HEK293 (cell line): ENCODE measurements at regions not wholly inside any gene's neighbourhood (a gene's known extent, or its start where the extent isn't known, plus 50 kb on each side); places are given as distances from the start of the nearest gene placed in this dataset.

Experiments used
- CTCF ChIA-PET: fragments of 350-600 bp; formaldehyde crosslinking; extraction: SDS; loops from one replicate; lab custom pipeline; 2021; ENCODE audit warnings: antibody characterized with exemption; lab: Yijun Ruan, JAX
- POLR2A ChIA-PET: fragments of 300-600 bp; formaldehyde crosslinking; extraction: SDS; loops from one replicate; lab custom pipeline; 2020; ENCODE audit warnings: antibody characterized with exemption, inconsistent platforms; lab: Yijun Ruan, JAX
- H3K27ac ChIP-seq: fragments of 200-500 bp; sonication (Bioruptor generic); 2 replicates; pipeline ENCODE4 v1.5.1; 2014; ENCODE audit warnings: low read depth, low read length, control low read depth, inconsistent platforms; ENCODE audit errors: extremely low read depth
- H3K36me3 ChIP-seq, 2 experiments: fragments of 200-500 bp in 1 of 2; sonication (Bioruptor generic) in 1 of 2; 1 replicate in 1 of 2; 2 replicates in 1 of 2; pipeline ENCODE4 v1.5.1; 2014 to 2017; ENCODE audit warnings: inconsistent platforms in 2 of 2, low read length in 2 of 2; ENCODE audit not compliant: control insufficient read depth in 2 of 2, insufficient read depth in 1 of 2
- H3K4me1 ChIP-seq: fragments of 200-500 bp; sonication (Bioruptor generic); 2 replicates; pipeline ENCODE4 v1.5.1; 2014; ENCODE audit warnings: mild to moderate bottlenecking, low read length, inconsistent platforms; ENCODE audit not compliant: control insufficient read depth, insufficient read depth
- H3K4me3 ChIP-seq: 2 replicates; pipeline ENCODE4 v1.5.1; 2011; ENCODE audit warnings: low read depth, mild to moderate bottlenecking, control low read depth, low read length, moderate library complexity
- H3K9me3 ChIP-seq: fragments of 200-500 bp; sonication (Bioruptor generic); 2 replicates; pipeline ENCODE4 v1.5.1; 2014; ENCODE audit warnings: low read depth, low read length, inconsistent platforms; ENCODE audit not compliant: control insufficient read depth, insufficient read depth
- HOXC10 ChIP-seq: sonication (generic); formaldehyde crosslinking; IDR thresholded peaks from 2 replicates; pipeline ENCODE4 v1.8.1; 2023; ENCODE audit warnings: mild to moderate bottlenecking, missing genetic modification reagents
- HOXD13 ChIP-seq: sonication (generic); formaldehyde crosslinking; IDR thresholded peaks from 2 replicates; pipeline ENCODE4 v1.8.0; 2022; ENCODE audit warnings: missing genetic modification reagents, borderline replicate concordance
- KLF10 ChIP-seq: fragments of 450-650 bp; IDR thresholded peaks from 2 replicates; pipeline ENCODE4 v1.5.1; 2018; ENCODE audit warnings: missing biosample characterization, mild to moderate bottlenecking, missing genetic modification characterization
- KLF7 ChIP-seq: fragments of 450-650 bp; formaldehyde crosslinking; IDR thresholded peaks from 2 replicates; pipeline ENCODE4 v1.5.1; 2016; ENCODE audit warnings: missing biosample characterization, missing genetic modification characterization, borderline replicate concordance
- OSR2 ChIP-seq: fragments of 450-650 bp; formaldehyde crosslinking; IDR thresholded peaks from 2 replicates; pipeline ENCODE4 v1.5.1; 2016; ENCODE audit warnings: missing biosample characterization, missing genetic modification characterization
- ZBTB48 ChIP-seq: fragments of 450-650 bp; formaldehyde crosslinking; IDR thresholded peaks from 2 replicates; pipeline ENCODE4 v1.5.1; 2016; ENCODE audit warnings: missing biosample characterization, missing genetic modification characterization
- ZFP3 ChIP-seq: fragments of 450-650 bp; formaldehyde crosslinking; IDR thresholded peaks from 2 replicates; pipeline ENCODE4 v1.5.1; 2016; ENCODE audit warnings: low read depth, missing biosample characterization, missing genetic modification characterization
- ZNF112 ChIP-seq: fragments of 450-650 bp; formaldehyde crosslinking; IDR thresholded peaks from 2 replicates; pipeline ENCODE4 v1.5.0; 2017; ENCODE audit warnings: missing biosample characterization, missing genetic modification characterization
- ZNF292 ChIP-seq: fragments of 450-650 bp; formaldehyde crosslinking; IDR thresholded peaks from 2 replicates; pipeline ENCODE4 v1.5.1; 2016; ENCODE audit warnings: low read depth, missing biosample characterization, missing genetic modification characterization, borderline replicate concordance
- ZNF404 ChIP-seq: fragments of 450-650 bp; formaldehyde crosslinking; IDR thresholded peaks from 2 replicates; pipeline ENCODE4 v1.5.1; 2017; ENCODE audit warnings: missing biosample characterization, missing genetic modification characterization
- ZNF433 ChIP-seq: fragments of 450-650 bp; formaldehyde crosslinking; IDR thresholded peaks from 2 replicates; pipeline ENCODE4 v1.5.1; 2016; ENCODE audit warnings: missing biosample characterization, missing genetic modification characterization, low read depth
- ZNF510 ChIP-seq: fragments of 450-650 bp; formaldehyde crosslinking; IDR thresholded peaks from 2 replicates; pipeline ENCODE4 v1.5.1; 2018; ENCODE audit warnings: mild to moderate bottlenecking, missing genetic modification characterization, missing biosample characterization; ENCODE audit not compliant: insufficient replicate concordance
- ZNF521 ChIP-seq: fragments of 450-650 bp; formaldehyde crosslinking; IDR thresholded peaks from 2 replicates; pipeline ENCODE4 v1.5.1; 2017; ENCODE audit warnings: missing biosample characterization, mild to moderate bottlenecking, missing genetic modification characterization
- ZNF529 ChIP-seq: fragments of 450-650 bp; formaldehyde crosslinking; IDR thresholded peaks from 2 replicates; pipeline ENCODE4 v1.5.1; 2017; ENCODE audit warnings: missing genetic modification characterization, missing biosample characterization; ENCODE audit not compliant: insufficient replicate concordance
- ZNF560 ChIP-seq: fragments of 450-650 bp; formaldehyde crosslinking; IDR thresholded peaks from 2 replicates; pipeline ENCODE4 v1.5.1; 2017; ENCODE audit warnings: missing biosample characterization, missing genetic modification characterization, borderline replicate concordance
- ZNF623 ChIP-seq: fragments of 450-650 bp; formaldehyde crosslinking; IDR thresholded peaks from 2 replicates; pipeline ENCODE4 v1.5.1; 2016; ENCODE audit warnings: missing biosample characterization, missing genetic modification characterization
- ZNF660 ChIP-seq: fragments of 450-650 bp; IDR thresholded peaks from 2 replicates; pipeline ENCODE4 v1.5.1; 2018; ENCODE audit warnings: missing biosample characterization, mild to moderate bottlenecking, missing genetic modification characterization
- ZNF677 ChIP-seq: fragments of 450-650 bp; IDR thresholded peaks from 2 replicates; pipeline ENCODE4 v1.5.0; 2018; ENCODE audit warnings: missing biosample characterization, mild to moderate bottlenecking, missing genetic modification characterization, moderate library complexity
- ZNF701 ChIP-seq: fragments of 450-650 bp; formaldehyde crosslinking; IDR thresholded peaks from 2 replicates; pipeline ENCODE4 v1.5.1; 2016; ENCODE audit warnings: missing biosample characterization, missing genetic modification characterization
- TF ChIP-seq, protein P1 (sequence below): fragments of 450-650 bp; formaldehyde crosslinking; IDR thresholded peaks from 2 replicates; pipeline ENCODE4 v1.5.1; 2017; ENCODE audit warnings: missing biosample characterization, missing genetic modification characterization
- TF ChIP-seq, protein P2 (sequence below): fragments of 450-650 bp; formaldehyde crosslinking; IDR thresholded peaks from 2 replicates; pipeline ENCODE4 v1.5.1; 2017; ENCODE audit warnings: missing biosample characterization, missing genetic modification characterization
- TF ChIP-seq, protein P3 (sequence below): fragments of 450-650 bp; formaldehyde crosslinking; IDR thresholded peaks from 2 replicates; pipeline ENCODE4 v1.5.1; 2016; ENCODE audit warnings: missing biosample characterization, missing genetic modification characterization
- TF ChIP-seq, protein P4 (sequence below): fragments of 450-650 bp; formaldehyde crosslinking; IDR thresholded peaks from 2 replicates; pipeline ENCODE4 v1.5.1; 2016; ENCODE audit warnings: missing biosample characterization, missing genetic modification characterization

DNA sequence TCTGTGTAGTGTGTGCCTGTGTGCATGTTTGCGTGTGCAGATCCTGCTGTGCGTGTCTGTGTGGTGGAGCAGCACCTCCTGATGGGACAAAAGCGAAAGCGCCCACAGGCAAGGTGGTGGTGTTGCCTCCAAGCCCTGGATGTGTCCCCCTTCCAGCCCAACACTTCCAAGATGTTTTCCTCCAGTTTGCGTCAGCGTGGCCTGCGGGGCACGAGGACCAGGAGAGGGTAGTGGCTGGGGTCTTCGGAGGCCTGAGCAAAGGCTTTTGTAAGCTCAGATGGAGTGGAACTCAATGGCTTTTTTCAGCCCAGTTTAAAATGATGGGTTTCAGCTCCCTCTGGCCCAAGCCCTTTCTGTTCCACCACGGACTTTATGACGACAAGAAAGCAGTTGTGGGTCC, 209.5 kb downstream of the IRX2 start:
- no peak for TF ChIP-seq ZNF404 (tag by site-specific recombination)
- no peak for TF ChIP-seq ZNF521 (tag by site-specific recombination)
- no peak for TF ChIP-seq OSR2
- TF ChIP-seq, protein P1, sequence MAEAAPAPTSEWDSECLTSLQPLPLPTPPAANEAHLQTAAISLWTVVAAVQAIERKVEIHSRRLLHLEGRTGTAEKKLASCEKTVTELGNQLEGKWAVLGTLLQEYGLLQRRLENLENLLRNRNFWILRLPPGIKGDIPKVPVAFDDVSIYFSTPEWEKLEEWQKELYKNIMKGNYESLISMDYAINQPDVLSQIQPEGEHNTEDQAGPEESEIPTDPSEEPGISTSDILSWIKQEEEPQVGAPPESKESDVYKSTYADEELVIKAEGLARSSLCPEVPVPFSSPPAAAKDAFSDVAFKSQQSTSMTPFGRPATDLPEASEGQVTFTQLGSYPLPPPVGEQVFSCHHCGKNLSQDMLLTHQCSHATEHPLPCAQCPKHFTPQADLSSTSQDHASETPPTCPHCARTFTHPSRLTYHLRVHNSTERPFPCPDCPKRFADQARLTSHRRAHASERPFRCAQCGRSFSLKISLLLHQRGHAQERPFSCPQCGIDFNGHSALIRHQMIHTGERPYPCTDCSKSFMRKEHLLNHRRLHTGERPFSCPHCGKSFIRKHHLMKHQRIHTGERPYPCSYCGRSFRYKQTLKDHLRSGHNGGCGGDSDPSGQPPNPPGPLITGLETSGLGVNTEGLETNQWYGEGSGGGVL (tag by site-specific recombination) = no peak
- TF ChIP-seq ZNF529 (tag by site-specific recombination) = no peak
- TF ChIP-seq ZBTB48 (tag by site-specific recombination) = no peak
- TF ChIP-seq ZNF660 (tag by site-specific recombination) = no peak
- TF ChIP-seq KLF7 (tag by site-specific recombination) = no peak
- no peak for TF ChIP-seq ZNF510 (tag by site-specific recombination)
- no peak for TF ChIP-seq HOXC10
- no peak for TF ChIP-seq KLF10 (tag by site-specific recombination)
- no peak for TF ChIP-seq ZNF433 (tag by site-specific recombination)
- TF ChIP-seq, protein P2, sequence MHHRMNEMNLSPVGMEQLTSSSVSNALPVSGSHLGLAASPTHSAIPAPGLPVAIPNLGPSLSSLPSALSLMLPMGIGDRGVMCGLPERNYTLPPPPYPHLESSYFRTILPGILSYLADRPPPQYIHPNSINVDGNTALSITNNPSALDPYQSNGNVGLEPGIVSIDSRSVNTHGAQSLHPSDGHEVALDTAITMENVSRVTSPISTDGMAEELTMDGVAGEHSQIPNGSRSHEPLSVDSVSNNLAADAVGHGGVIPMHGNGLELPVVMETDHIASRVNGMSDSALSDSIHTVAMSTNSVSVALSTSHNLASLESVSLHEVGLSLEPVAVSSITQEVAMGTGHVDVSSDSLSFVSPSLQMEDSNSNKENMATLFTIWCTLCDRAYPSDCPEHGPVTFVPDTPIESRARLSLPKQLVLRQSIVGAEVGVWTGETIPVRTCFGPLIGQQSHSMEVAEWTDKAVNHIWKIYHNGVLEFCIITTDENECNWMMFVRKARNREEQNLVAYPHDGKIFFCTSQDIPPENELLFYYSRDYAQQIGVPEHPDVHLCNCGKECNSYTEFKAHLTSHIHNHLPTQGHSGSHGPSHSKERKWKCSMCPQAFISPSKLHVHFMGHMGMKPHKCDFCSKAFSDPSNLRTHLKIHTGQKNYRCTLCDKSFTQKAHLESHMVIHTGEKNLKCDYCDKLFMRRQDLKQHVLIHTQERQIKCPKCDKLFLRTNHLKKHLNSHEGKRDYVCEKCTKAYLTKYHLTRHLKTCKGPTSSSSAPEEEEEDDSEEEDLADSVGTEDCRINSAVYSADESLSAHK (tag by site-specific recombination) = no peak
- no peaks in the 10 kb centered on the region for H3K4me1 ChIP-seq
- H3K27ac ChIP-seq = no peak overlapping the region
- CTCF ChIA-PET = no interaction called here
- H3K9me3 ChIP-seq = no peaks in the 10 kb centered on the region
- no peaks in the 10 kb centered on the region for H3K36me3 ChIP-seq
- POLR2A ChIA-PET = no interaction called here
- no peak overlapping the region for H3K4me3 ChIP-seq

DNA sequence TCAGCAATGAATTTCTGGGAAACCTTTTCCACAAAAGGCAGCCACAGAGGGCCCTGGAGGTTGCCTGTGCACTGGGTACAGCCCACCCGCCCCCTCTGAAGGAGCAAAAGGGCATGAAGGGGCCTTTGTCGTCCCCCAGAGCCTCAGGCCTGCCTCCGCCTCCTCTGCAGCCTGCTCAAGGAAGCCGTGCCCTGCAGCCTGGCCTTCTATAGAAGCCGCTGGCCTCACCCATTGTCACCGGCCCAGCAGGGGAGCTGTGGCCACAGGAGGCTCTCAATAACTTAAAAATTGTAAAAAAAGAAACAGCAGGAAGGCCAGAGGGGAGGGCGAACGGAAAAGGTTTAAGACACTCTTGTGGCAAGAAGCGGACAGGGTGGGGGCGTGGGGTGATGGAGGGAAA, 213.3 kb downstream of the IRX2 start:
- CTCF ChIA-PET = no interaction called here
- no peaks in the 10 kb centered on the region for H3K36me3 ChIP-seq
- POLR2A ChIA-PET = no interaction called here
- no peaks in the 10 kb centered on the region for H3K4me1 ChIP-seq
- H3K4me3 ChIP-seq = no peak overlapping the region
- no peaks in the 10 kb centered on the region for H3K9me3 ChIP-seq
- no peak overlapping the region for H3K27ac ChIP-seq
- TF ChIP-seq ZNF701 (tag by site-specific recombination) = no peak
- TF ChIP-seq, protein P3, sequence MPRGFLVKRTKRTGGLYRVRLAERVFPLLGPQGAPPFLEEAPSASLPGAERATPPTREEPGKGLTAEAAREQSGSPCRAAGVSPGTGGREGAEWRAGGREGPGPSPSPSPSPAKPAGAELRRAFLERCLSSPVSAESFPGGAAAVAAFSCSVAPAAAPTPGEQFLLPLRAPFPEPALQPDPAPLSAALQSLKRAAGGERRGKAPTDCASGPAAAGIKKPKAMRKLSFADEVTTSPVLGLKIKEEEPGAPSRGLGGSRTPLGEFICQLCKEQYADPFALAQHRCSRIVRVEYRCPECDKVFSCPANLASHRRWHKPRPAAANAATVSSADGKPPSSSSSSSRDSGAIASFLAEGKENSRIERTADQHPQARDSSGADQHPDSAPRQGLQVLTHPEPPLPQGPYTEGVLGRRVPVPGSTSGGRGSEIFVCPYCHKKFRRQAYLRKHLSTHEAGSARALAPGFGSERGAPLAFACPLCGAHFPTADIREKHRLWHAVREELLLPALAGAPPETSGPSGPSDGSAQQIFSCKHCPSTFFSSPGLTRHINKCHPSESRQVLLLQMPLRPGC = no peak
- TF ChIP-seq ZNF623 (tag by site-specific recombination) = no peak

DNA sequence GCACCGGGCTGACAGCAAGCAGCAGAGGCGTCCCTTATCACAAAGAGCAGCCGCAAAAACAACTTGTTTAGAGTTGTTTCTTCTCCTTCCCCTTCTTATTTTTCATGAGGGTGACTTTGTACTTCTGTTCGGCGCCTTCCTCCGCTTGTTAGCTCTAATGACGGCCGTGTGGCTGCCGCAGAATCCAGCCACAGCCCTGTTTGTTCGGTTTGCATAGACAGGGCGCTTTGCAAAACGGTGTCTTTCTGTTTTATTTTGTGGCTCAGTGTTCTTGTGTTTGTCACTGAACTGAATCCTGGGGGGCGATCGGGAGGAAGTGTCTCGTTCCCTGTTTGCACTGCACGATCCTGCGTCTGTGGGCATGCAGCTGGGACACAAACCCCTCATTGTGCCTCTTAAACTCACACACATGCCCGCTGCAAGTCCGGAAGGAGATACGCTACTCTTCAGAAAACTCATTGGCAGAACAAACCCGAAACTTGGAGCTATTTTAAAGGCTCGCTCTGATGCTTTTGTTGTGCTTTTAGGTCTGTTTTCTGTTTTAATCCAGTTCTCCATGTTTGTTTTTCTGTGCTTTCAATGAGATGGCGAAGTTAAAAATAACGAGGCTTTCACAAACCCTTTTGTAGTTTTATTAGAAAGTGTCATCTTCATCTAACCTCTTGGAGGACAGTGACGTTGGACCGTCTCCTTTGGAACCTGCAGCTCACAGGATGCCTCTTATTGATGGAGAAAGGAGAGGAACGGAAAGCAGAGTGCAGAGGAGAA, 213.9 kb downstream of the IRX2 start:
- H3K4me1 ChIP-seq = no peaks in the 10 kb centered on the region
- no peak overlapping the region for H3K27ac ChIP-seq
- ChIA-PET POLR2A (no interaction called here), CTCF (no interaction called here)
- TF ChIP-seq ZNF677 (tag by site-specific recombination) (no peak), ZNF292 (tag by site-specific recombination) (no peak), ZNF560 (no peak), ZNF112 (no peak), ZFP3 (tag by site-specific recombination) (no peak), HOXD13 (CRISPR knock-in tag) (no peak)
- TF ChIP-seq, protein P4, sequence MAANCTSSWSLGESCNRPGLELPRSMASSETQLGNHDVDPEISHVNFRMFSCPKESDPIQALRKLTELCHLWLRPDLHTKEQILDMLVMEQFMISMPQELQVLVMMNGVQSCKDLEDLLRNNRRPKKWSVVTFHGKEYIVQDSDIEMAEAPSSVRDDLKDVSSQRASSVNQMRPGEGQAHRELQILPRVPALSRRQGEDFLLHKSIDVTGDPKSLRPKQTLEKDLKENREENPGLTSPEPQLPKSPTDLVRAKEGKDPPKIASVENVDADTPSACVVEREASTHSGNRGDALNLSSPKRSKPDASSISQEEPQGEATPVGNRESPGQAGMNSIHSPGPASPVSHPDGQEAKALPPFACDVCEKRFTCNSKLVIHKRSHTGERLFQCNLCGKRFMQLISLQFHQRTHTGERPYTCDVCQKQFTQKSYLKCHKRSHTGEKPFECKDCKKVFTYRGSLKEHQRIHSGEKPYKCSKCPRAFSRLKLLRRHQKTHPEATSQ = no peak
- H3K36me3 ChIP-seq = no peaks in the 10 kb centered on the region
- H3K4me3 ChIP-seq = no peak overlapping the region
- no peaks in the 10 kb centered on the region for H3K9me3 ChIP-seq
